Astrocyte of the spinal cord (primary cell): ENCODE measurements at regions not wholly inside any gene's neighbourhood (a gene's known extent, or its start where the extent isn't known, plus 50 kb on each side); places are given as distances from the start of the nearest gene placed in this dataset.

Experiments
- DNase-seq: peaks from one replicate; pipeline ENCODE4 v3.0.0; 2011; ENCODE audit warnings: low read depth, low spot score
- H3K4me3 ChIP-seq: 2 replicates; pipeline ENCODE4 v1.5.1; 2011; ENCODE audit warnings: low read depth, mild to moderate bottlenecking, low read length, moderate library complexity
- in situ Hi-C: cut with HindIII; loops from 2 replicates; pipeline ENCODE4 v1.10.0; 2017; ENCODE audit warnings: low sequenced_read_pairs
- TF ChIP-seq, protein P1 (sequence below): IDR thresholded peaks from 2 replicates; pipeline ENCODE4 v1.5.1; 2012; ENCODE audit warnings: low read depth, mild to moderate bottlenecking, low read length, inconsistent platforms

DNA sequence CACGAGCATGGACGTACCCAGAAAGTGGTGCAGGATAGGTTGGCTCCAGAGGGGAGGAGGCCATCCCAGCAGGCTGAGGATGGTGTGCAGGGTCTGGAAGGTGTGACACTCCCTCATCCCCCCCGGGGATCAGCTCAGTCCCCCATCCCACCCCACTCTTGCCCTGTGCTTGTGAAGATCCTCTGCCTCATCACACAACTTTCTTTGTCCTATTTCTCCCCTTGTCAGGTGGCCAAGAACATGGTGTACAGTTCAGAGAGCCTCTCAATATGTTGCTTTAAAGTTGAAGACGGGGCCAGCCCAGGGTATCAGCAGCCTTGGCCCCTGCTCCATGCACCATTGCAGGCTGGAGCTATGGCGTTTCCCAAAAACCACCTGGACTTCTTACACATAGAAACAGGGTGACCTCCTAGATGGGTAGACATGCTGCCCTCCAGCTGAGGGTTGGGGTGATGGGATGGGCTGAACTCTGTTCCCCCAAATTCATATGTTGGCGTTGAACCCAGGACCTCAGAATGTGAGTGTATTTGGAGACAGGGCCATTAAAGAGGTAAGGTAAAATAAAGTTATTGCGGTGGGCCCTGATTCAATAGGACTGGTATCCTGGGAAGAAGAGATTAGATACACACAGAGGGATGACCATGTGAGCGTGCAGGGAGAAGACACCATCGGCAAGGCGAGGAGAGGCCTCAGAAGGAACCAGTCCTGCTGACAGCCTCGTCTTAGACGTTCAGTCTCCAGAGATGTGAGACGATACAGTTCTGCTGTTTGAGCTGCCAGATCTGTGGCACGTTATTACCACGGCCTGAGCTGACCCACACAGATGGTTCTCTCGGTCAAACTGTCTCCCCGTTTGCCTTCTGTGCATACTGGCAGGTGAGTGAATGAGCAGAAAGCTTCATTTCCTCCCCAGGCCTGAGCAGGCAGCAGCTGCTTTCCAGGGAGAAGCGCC, 272.5 kb downstream of the GADD45G start:
- in situ Hi-C loops: no loop called here
- TF ChIP-seq, protein P1, sequence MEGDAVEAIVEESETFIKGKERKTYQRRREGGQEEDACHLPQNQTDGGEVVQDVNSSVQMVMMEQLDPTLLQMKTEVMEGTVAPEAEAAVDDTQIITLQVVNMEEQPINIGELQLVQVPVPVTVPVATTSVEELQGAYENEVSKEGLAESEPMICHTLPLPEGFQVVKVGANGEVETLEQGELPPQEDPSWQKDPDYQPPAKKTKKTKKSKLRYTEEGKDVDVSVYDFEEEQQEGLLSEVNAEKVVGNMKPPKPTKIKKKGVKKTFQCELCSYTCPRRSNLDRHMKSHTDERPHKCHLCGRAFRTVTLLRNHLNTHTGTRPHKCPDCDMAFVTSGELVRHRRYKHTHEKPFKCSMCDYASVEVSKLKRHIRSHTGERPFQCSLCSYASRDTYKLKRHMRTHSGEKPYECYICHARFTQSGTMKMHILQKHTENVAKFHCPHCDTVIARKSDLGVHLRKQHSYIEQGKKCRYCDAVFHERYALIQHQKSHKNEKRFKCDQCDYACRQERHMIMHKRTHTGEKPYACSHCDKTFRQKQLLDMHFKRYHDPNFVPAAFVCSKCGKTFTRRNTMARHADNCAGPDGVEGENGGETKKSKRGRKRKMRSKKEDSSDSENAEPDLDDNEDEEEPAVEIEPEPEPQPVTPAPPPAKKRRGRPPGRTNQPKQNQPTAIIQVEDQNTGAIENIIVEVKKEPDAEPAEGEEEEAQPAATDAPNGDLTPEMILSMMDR: no peak
- no peak for DNase-seq
- H3K4me3 ChIP-seq: no peak overlapping the region

- in situ Hi-C loops: no loop called here
- no peak for DNase-seq
- TF ChIP-seq, protein P1: no peak
Measured at GRCh38 chr9:89878003-89878411, 273.2 kb downstream of the GADD45G start.

DNA sequence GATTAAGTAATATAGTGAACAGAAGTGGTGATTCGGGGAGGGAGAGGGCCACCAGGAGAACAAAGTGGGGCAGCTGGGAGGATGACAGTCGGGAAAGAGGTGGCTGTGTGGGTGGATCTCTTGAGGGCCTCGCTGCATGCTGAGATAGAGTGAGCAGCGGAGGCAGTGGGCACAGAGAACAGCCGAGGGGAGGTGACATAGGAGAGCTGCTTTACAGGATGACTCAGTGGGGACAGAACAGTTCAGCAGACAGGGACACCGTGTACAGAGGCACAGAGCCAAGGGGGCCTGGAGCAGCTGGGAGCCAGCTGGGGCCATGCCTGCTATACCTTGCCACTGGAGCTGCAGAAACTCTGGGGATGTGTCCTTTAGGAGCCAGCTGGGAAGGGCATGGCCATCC, 273.9 kb downstream of the GADD45G start:
- no peak overlapping the region for H3K4me3 ChIP-seq
- TF ChIP-seq, protein P1: no peak
- in situ Hi-C loops: no loop called here
- DNase-seq: no peak

More at GRCh38 chr9:89878003-89878411, 273.2 kb downstream of the GADD45G start:
- no peak overlapping the region for H3K4me3 ChIP-seq

GRCh38 chr9:89879276-89879675, 274.5 kb downstream of the GADD45G start:
- TF ChIP-seq, protein P1: no peak
- no peak for DNase-seq
- in situ Hi-C loops: no loop called here
- no peak overlapping the region for H3K4me3 ChIP-seq

GRCh38 chr9:89879701-89880100, 274.9 kb downstream of the GADD45G start:
- DNase-seq: no peak
- no peak overlapping the region for H3K4me3 ChIP-seq
- in situ Hi-C loops: no loop called here
- TF ChIP-seq, protein P1: no peak

DNA sequence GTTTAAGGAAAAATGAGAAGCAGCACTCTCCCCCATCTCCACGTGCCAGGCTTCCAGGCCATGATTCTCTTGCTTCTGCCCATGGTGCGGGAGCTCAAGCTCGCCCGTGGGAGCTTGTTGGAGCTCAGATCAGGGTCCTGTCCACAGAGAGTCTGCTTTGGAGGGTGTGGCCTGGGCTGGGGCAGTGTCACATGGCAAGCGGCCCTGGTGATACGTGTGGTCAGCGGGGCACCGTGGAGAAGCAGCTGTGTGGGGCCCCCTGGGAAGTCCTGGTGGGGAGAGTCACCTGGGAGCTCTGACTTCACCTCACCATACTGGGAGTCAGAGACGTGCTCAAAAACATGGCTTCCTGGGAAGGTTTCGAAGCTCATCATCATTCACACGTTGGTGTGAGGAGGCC, 275.3 kb downstream of the GADD45G start:
- TF ChIP-seq, protein P1: no peak
- H3K4me3 ChIP-seq: no peak overlapping the region
- in situ Hi-C loops: no loop called here
- DNase-seq: no peak
